OCI-LY1 (cell line): ENCODE measurements at regions not wholly inside any gene's neighbourhood (a gene's known extent, or its start where the extent isn't known, plus 50 kb on each side); places are given as distances from the start of the nearest gene placed in this dataset.

Experiments
- EZH2 ChIP-seq: fragments of 200-600 bp; sonication (generic), shearing (Covaris generic); IDR thresholded peaks from 2 replicates; pipeline ENCODE4 v1.8.0; 2017; ENCODE audit warnings: borderline replicate concordance, mixed run types, mild to moderate bottlenecking, antibody characterized with exemption, low read length, moderate library complexity, mixed read lengths
- TF ChIP-seq, protein P1 (sequence below): fragments of 200-600 bp; sonication (generic), shearing (Covaris generic); IDR thresholded peaks from 2 replicates; pipeline ENCODE4 v1.5.1; 2017; ENCODE audit warnings: mild to moderate bottlenecking, antibody characterized with exemption, low read length, moderate library complexity, mixed read lengths

- TF ChIP-seq, protein P1, sequence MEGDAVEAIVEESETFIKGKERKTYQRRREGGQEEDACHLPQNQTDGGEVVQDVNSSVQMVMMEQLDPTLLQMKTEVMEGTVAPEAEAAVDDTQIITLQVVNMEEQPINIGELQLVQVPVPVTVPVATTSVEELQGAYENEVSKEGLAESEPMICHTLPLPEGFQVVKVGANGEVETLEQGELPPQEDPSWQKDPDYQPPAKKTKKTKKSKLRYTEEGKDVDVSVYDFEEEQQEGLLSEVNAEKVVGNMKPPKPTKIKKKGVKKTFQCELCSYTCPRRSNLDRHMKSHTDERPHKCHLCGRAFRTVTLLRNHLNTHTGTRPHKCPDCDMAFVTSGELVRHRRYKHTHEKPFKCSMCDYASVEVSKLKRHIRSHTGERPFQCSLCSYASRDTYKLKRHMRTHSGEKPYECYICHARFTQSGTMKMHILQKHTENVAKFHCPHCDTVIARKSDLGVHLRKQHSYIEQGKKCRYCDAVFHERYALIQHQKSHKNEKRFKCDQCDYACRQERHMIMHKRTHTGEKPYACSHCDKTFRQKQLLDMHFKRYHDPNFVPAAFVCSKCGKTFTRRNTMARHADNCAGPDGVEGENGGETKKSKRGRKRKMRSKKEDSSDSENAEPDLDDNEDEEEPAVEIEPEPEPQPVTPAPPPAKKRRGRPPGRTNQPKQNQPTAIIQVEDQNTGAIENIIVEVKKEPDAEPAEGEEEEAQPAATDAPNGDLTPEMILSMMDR, result no peak
- no peak for TF ChIP-seq EZH2
Observed at GRCh38 chr1:99110140-99111041, 105.7 kb upstream of the PLPPR5 start.
